ENCODE measurements at regions not wholly inside any gene's neighbourhood (a gene's known extent, or its start where the extent isn't known, plus 50 kb on each side); places are given as distances from the start of the nearest gene placed in this dataset.
A peak's percentile ranks its signal among the peaks of the same experiment; 100 is the strongest.

GRCh38 chr1:192260076-192260475, 56.7 kb upstream of the RGS21 start:
- no peaks in the 10 kb centered on the region for H3K4me1 ChIP-seq
- 51 to 79% methylated on average over 1 of the region's 1 CpG for WGBS, 2 donors
- TF ChIP-seq, protein P1, sequence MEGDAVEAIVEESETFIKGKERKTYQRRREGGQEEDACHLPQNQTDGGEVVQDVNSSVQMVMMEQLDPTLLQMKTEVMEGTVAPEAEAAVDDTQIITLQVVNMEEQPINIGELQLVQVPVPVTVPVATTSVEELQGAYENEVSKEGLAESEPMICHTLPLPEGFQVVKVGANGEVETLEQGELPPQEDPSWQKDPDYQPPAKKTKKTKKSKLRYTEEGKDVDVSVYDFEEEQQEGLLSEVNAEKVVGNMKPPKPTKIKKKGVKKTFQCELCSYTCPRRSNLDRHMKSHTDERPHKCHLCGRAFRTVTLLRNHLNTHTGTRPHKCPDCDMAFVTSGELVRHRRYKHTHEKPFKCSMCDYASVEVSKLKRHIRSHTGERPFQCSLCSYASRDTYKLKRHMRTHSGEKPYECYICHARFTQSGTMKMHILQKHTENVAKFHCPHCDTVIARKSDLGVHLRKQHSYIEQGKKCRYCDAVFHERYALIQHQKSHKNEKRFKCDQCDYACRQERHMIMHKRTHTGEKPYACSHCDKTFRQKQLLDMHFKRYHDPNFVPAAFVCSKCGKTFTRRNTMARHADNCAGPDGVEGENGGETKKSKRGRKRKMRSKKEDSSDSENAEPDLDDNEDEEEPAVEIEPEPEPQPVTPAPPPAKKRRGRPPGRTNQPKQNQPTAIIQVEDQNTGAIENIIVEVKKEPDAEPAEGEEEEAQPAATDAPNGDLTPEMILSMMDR (IDR thresholded peaks at IDR 0.05) = no peak
- ATAC-seq (no peak), DNase-seq (no peak), FAIRE-seq (no peak)
- no peak overlapping the region for H3K27ac ChIP-seq
- H3K4me3 ChIP-seq = no peak overlapping the region
- no peaks in the 10 kb centered on the region for H3K36me3 ChIP-seq
- intact Hi-C loops (cut with DNase I) = no loop called here
- no peaks in the 10 kb centered on the region for H3K9me3 ChIP-seq
- no peaks in the 10 kb centered on the region for H3K27me3 ChIP-seq

DNA sequence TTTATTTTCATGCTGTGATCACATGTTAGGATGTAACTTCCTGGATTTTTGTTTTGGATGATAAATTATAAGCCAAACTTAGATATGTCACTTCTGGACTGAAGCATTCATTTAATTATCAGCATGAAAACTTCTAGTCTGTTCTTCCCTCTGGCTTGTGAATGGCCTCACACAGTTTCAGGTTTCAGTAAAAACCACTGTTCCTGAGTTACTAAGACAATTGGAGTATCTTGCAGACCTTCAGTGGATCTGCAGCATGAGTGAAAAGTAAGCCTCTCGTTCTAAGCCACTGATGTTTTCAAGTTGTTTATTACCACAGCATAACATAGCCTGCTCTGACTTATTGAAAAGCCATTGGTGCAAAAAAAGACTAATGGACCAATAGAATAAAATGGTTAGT, 55.3 kb upstream of the RGS21 start:
- intact Hi-C loops (cut with DNase I) = no loop called here
- 66 to 77% methylated on average over 1 of the region's 1 CpG for WGBS, 2 donors
- H3K4me3 ChIP-seq = no peak overlapping the region
- H3K27me3 ChIP-seq = no peaks in the 10 kb centered on the region
- ATAC-seq (no peak), FAIRE-seq (no peak), DNase-seq (no peak)
- no peak overlapping the region for H3K27ac ChIP-seq
- no peaks in the 10 kb centered on the region for H3K36me3 ChIP-seq
- no peaks in the 10 kb centered on the region for H3K9me3 ChIP-seq
- no peaks in the 10 kb centered on the region for H3K4me1 ChIP-seq
- TF ChIP-seq, protein P1 (IDR thresholded peaks at IDR 0.05) = no peak

DNA sequence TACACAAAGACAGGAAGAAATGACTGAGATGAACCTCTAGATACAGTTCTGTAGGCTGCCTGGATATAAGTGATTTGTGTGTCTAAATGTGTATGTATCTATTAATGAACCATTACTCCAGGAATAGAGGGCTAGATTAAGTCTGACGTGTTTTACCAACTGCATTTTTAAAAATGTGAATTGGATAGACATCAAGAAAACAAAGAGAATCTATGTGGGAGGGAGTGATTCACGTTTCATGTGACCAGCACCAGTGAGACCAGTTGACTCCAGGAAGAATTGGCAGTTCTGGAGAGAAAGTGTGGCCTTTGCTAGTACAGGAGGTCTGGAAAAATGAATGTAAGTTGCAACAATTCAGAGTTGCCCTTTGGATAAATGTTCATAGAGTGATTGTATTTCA, 53.4 kb upstream of the RGS21 start:
- ATAC-seq = peak in 1 of 4 donors; percentile 25
- WGBS, 2 donors = 41 to 45% methylated on average over 2 of the region's 2 CpGs

DNA sequence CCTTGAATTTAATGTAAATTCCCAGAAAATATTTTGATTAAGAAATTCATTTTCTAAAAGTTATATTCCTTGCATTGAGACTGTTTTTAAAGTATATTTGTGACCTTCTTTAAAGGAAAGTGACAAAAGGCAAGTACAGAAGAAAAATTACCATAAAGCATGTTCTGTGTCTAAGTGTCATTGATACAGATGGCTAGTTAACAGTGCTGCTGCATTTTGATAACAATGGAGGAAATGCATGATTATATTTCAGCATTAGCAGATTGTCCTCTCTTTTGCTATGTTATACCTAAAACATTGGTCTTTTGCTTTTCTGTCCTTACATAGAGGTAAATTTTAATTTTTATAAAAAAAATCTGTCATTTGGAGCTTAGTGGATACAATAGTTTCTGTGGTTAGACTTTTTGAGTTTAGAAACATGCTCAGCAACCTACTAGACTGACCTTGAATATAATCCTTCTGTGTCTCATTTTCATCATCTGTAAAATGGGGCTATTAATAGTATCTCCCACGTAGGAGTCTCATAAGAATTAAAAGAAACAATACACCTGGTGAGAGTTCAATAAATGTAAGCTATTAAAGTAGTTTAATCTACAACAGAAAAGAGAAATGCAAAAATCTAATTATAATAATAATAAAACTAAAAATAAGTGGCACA, 51.1 kb upstream of the RGS21 start:
- Histone ChIP-seq H3K27me3 (no peaks in the 10 kb centered on the region), H3K36me3 (no peaks in the 10 kb centered on the region), H3K4me3 (no peak overlapping the region), H3K4me1 (no peaks in the 10 kb centered on the region), H3K27ac (no peak overlapping the region), H3K9me3 (no peaks in the 10 kb centered on the region)
- intact Hi-C loops (cut with DNase I) = no loop called here
- TF ChIP-seq, protein P1 (IDR thresholded peaks at IDR 0.05) = no peak
- ATAC-seq (no peak), FAIRE-seq (no peak), DNase-seq (no peak)
- 44% methylated on average over 1 of the region's 1 CpG for WGBS, 2 donors

More for the DNA sequence above, 53.4 kb upstream of the RGS21 start:
- no peak overlapping the region for H3K27ac ChIP-seq
- H3K4me1 ChIP-seq = no peaks in the 10 kb centered on the region
- no peaks in the 10 kb centered on the region for H3K9me3 ChIP-seq
- H3K4me3 ChIP-seq = no peak overlapping the region
- DNase-seq (no peak), FAIRE-seq (no peak)
- H3K27me3 ChIP-seq = no peaks in the 10 kb centered on the region
- intact Hi-C loops (cut with DNase I) = no loop called here
- TF ChIP-seq, protein P1 (IDR thresholded peaks at IDR 0.05) = no peak
- no peaks in the 10 kb centered on the region for H3K36me3 ChIP-seq

DNA sequence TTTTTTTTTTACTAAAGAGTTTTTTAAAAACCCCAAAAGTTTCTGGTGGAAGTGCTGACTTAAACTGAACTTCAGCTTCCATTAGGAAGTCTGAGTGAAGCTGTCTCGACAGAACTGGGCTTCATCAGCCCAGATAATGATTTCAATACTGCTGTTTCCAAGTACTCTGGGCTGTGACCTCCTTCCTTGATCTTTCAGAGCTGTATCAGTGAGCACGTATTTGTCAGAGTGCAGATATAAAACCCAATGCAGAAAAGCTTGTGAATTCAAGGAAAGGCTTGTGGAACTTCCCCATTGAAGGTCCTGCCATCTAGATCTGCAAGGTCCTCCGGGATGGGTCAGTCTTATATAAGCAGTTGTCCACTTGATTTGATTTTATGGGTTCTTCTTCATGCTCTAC, 50.1 kb upstream of the RGS21 start:
- ATAC-seq = no peak

More for the DNA sequence above, 50.1 kb upstream of the RGS21 start:
- 53 to 55% methylated on average over 3 of the region's 3 CpGs for WGBS, 2 donors
- H3K4me3 ChIP-seq = no peak overlapping the region
- no peaks in the 10 kb centered on the region for H3K36me3 ChIP-seq
- intact Hi-C loops (cut with DNase I) = no loop called here
- no peak for DNase-seq
- H3K27ac ChIP-seq = no peak overlapping the region
- no peaks in the 10 kb centered on the region for H3K27me3 ChIP-seq
- FAIRE-seq = no peak
- no peaks in the 10 kb centered on the region for H3K9me3 ChIP-seq
- TF ChIP-seq, protein P1 (IDR thresholded peaks at IDR 0.05) = no peak
- no peaks in the 10 kb centered on the region for H3K4me1 ChIP-seq
